ENCODE measurements at regions not wholly inside any gene's neighbourhood (a gene's known extent, or its start where the extent isn't known, plus 50 kb on each side); places are given as distances from the start of the nearest gene placed in this dataset.

- no peak for DNase-seq
Observed at GRCh38 chr4:14264437-14264836, 636.9 kb upstream of the BOD1L1 start.

GRCh38 chr4:14265651-14266050, 638.1 kb upstream of the BOD1L1 start:
- no peak for DNase-seq

GRCh38 chr4:14267373-14268060, 640.0 kb upstream of the BOD1L1 start:
- no peak for DNase-seq

- DNase-seq = peak; percentile 9
Observed at GRCh38 chr4:14269824-14270223, 642.3 kb upstream of the BOD1L1 start.

- DNase-seq = no peak
Observed at GRCh38 chr4:14272206-14272605, 644.7 kb upstream of the BOD1L1 start.

GRCh38 chr4:14277505-14277904, 650.0 kb upstream of the BOD1L1 start:
- no peak for DNase-seq

- DNase-seq = no peak
Observed at GRCh38 chr4:14280567-14280966, 653.0 kb upstream of the BOD1L1 start.

GRCh38 chr4:14284578-14284977, 657.1 kb upstream of the BOD1L1 start:
- DNase-seq = no peak

GRCh38 chr4:14289708-14290107, 662.2 kb upstream of the BOD1L1 start:
- no peak for DNase-seq

GRCh38 chr4:14293582-14293981, 666.1 kb upstream of the BOD1L1 start:
- no peak for DNase-seq

GRCh38 chr4:14294611-14295010, 667.1 kb upstream of the BOD1L1 start:
- DNase-seq = no peak

- DNase-seq = no peak
Observed at GRCh38 chr4:14299166-14299565, 671.6 kb upstream of the BOD1L1 start.

GRCh38 chr4:14302021-14302420, 674.5 kb upstream of the BOD1L1 start:
- no peak for DNase-seq

GRCh38 chr4:14303856-14304255, 676.3 kb upstream of the BOD1L1 start:
- no peak for DNase-seq

- DNase-seq = no peak
Observed at GRCh38 chr4:14308229-14308651, 680.7 kb upstream of the BOD1L1 start.

GRCh38 chr4:14309431-14309830, 681.9 kb upstream of the BOD1L1 start:
- DNase-seq = no peak

- DNase-seq = no peak
Observed at GRCh38 chr4:14313757-14314156, 686.2 kb upstream of the BOD1L1 start.

GRCh38 chr4:14315129-14315528, 687.2 kb upstream of the CPEB2 start:
- no peak for DNase-seq

GRCh38 chr4:14317351-14317750, 684.9 kb upstream of the CPEB2 start:
- DNase-seq = no peak

- DNase-seq = no peak
Observed at GRCh38 chr4:14318671-14319070, 683.6 kb upstream of the CPEB2 start.

GRCh38 chr4:14321723-14322122, 680.6 kb upstream of the CPEB2 start:
- no peak for DNase-seq

GRCh38 chr4:14323191-14323590, 679.1 kb upstream of the CPEB2 start:
- DNase-seq = no peak

GRCh38 chr4:14329228-14329627, 673.1 kb upstream of the CPEB2 start:
- DNase-seq = no peak

GRCh38 chr4:14333616-14334015, 668.7 kb upstream of the CPEB2 start:
- DNase-seq = no peak

- DNase-seq = no peak
Observed at GRCh38 chr4:14334166-14334565, 668.1 kb upstream of the CPEB2 start.

Measured in CD4-positive, alpha-beta T cell treated with Interleukin-4 for 4 hours (primary cell).